22Rv1 (cell line): ENCODE measurements at regions not wholly inside any gene's neighbourhood (a gene's known extent, or its start where the extent isn't known, plus 50 kb on each side); places are given as distances from the start of the nearest gene placed in this dataset.

Source experiments
- ZFX ChIP-seq: fragments of 450-650 bp; IDR thresholded peaks from 2 replicates; pipeline ENCODE4 v1.6.1; 2017; ENCODE audit warnings: antibody characterized with exemption, borderline replicate concordance
- TF ChIP-seq, protein P1 (sequence below): fragments of 450-650 bp; IDR thresholded peaks from 2 replicates; pipeline ENCODE4 v1.5.1; 2017; ENCODE audit warnings: mild to moderate bottlenecking

DNA sequence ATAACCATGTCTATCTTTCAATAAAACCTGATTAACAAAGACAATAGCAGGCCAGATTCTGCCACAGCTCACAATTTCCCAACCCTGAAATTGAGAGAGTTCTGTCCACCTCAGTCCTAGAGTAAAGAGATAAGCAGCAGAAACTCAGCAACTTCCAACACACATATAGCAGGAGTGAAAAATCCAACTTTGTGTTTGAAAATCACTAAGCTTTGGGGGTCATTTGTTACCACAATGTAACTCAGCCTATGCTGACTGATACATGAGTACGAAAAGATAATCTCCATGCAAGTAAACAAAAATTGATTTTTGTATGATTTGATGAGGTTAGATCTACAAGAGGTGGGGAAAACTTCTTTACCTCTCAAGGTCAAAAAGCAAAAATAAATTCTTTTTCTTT lies 231.0 kb upstream of the DAPK1 start:
- TF ChIP-seq, protein P1, sequence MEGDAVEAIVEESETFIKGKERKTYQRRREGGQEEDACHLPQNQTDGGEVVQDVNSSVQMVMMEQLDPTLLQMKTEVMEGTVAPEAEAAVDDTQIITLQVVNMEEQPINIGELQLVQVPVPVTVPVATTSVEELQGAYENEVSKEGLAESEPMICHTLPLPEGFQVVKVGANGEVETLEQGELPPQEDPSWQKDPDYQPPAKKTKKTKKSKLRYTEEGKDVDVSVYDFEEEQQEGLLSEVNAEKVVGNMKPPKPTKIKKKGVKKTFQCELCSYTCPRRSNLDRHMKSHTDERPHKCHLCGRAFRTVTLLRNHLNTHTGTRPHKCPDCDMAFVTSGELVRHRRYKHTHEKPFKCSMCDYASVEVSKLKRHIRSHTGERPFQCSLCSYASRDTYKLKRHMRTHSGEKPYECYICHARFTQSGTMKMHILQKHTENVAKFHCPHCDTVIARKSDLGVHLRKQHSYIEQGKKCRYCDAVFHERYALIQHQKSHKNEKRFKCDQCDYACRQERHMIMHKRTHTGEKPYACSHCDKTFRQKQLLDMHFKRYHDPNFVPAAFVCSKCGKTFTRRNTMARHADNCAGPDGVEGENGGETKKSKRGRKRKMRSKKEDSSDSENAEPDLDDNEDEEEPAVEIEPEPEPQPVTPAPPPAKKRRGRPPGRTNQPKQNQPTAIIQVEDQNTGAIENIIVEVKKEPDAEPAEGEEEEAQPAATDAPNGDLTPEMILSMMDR = no peak
- no peak for TF ChIP-seq ZFX
